Ectodermal cell (in vitro differentiated cells): ENCODE measurements at regions not wholly inside any gene's neighbourhood (a gene's known extent, or its start where the extent isn't known, plus 50 kb on each side); places are given as distances from the start of the nearest gene placed in this dataset.

Experiments used
- H3K27ac ChIP-seq: 2 replicates; pipeline ENCODE4 v1.7.0; 2013; ENCODE audit warnings: mild to moderate bottlenecking, low read depth, low read length; ENCODE audit not compliant: insufficient read depth, poor library complexity, severe bottlenecking
- H3K27me3 ChIP-seq: 2 replicates; pipeline ENCODE4 v1.7.0; 2013; ENCODE audit warnings: mild to moderate bottlenecking, low read length; ENCODE audit not compliant: insufficient read depth, control insufficient read depth, poor library complexity, severe bottlenecking
- H3K36me3 ChIP-seq: one replicate; pipeline ENCODE4 v1.7.0; 2013; ENCODE audit warnings: low read length; ENCODE audit not compliant: control insufficient read depth, insufficient read depth
- H3K4me1 ChIP-seq: one replicate; pipeline ENCODE4 v1.7.0; 2013; ENCODE audit warnings: low read length; ENCODE audit not compliant: control insufficient read depth, insufficient read depth
- H3K4me3 ChIP-seq: 2 replicates; pipeline ENCODE4 v1.7.0; 2013; ENCODE audit warnings: low read depth, low read length, control low read depth; ENCODE audit not compliant: insufficient read depth
- H3K9me3 ChIP-seq: 2 replicates; pipeline ENCODE4 v1.7.0; 2013; ENCODE audit warnings: mild to moderate bottlenecking, low read length, moderate library complexity; ENCODE audit not compliant: control insufficient read depth
- WGBS, 2 experiments: methylation state at CpG; one replicate each; pipeline ENCODE4 v1.1.7; 2013; ENCODE audit warnings: missing lambda C conversion rate in 2 of 2; 5-methylcytosine and 5-hydroxymethylcytosine counted together

DNA sequence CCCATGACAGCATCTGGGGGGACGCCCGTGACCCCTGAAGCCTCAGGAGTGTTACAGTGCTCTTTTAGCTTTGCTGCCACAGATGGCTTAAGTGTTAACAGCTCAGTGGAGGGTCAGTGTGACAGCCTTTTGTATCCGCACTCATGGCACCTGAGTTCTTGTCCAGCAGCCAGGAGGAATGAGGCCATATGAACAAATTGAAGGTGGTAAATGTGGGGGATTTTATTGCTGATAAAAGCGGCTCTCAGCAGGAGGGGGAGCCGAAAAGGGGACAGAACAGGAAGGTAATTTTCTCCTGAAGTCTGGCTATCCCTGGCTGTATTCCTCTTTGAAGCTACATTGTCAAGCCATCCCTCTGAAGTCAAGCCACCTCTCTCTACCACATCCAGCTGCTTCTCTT, 441.0 kb downstream of the RAPGEF2 start:
- 91 to 94% methylated on average over 5 of the region's 5 CpGs for WGBS, 2 experiments
- Histone ChIP-seq H3K9me3 (no peaks in the 10 kb centered on the region), H3K4me3 (no peak overlapping the region), H3K27ac (no peak overlapping the region), H3K4me1 (peaks cover 21% of the 10 kb centered on the region), H3K36me3 (no peaks in the 10 kb centered on the region), H3K27me3 (no peaks in the 10 kb centered on the region)

DNA sequence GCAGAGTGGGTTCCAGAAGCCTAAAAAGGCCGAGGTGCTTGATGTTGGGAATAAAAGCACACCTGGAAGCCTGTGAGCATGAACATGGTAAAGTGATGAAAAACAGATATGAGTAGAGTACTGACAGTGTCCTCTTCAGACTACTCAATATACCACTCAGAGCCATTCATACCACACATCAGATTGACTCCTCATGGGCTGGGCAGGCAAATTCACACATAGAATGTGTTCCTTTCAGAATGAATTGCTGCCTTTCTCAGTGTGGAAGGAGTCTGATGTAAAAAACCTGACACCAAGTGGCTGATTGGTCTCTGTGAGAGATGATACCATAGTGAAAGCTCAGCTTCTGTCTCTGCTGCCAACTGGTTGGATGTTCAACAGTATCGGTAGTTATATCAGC, 442.7 kb downstream of the RAPGEF2 start:
- no peak overlapping the region for H3K4me3 ChIP-seq
- no peak overlapping the region for H3K27ac ChIP-seq
- 87 to 94% methylated on average over 2 of the region's 2 CpGs for WGBS, 2 experiments
- no peaks in the 10 kb centered on the region for H3K36me3 ChIP-seq
- no peaks in the 10 kb centered on the region for H3K9me3 ChIP-seq
- H3K4me1 ChIP-seq = peaks cover 4% of the 10 kb centered on the region
- no peaks in the 10 kb centered on the region for H3K27me3 ChIP-seq

DNA sequence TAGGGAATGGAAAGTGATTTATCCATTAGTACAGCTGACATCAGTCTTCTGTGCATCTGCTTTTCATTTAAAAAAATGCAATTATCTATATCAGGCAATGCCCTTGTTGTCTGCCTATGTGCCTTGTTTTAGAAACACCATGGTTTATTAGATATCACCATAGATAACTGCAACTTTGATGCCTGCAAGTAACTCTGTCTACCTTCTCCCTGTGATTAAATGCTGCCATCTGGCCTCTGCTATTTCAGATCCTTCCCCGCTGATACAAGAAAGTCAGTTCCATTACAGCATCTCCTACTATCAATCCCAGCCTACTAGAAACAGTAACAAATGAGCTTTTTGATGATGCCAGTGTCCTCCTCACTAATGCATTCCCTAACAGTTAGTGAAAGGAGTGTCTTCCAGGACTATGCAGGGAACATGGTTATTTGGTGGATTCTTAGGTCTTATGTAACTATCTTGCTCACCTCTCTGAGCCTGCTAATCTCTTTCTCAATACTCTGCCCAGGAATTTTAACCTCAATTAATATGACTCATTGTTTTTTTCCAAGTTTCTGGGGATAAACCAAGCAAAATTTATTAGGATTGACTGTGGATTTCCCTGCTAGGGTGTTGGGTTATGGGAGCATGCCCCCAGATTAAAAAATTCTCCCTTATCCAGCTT, 444.9 kb downstream of the RAPGEF2 start:
- H3K4me1 ChIP-seq = no peaks in the 10 kb centered on the region
- no peaks in the 10 kb centered on the region for H3K9me3 ChIP-seq
- 96 to 100% methylated on average over 1 of the region's 1 CpG for WGBS, 2 experiments
- H3K36me3 ChIP-seq = no peaks in the 10 kb centered on the region
- no peak overlapping the region for H3K27ac ChIP-seq
- H3K4me3 ChIP-seq = no peak overlapping the region
- no peaks in the 10 kb centered on the region for H3K27me3 ChIP-seq

DNA sequence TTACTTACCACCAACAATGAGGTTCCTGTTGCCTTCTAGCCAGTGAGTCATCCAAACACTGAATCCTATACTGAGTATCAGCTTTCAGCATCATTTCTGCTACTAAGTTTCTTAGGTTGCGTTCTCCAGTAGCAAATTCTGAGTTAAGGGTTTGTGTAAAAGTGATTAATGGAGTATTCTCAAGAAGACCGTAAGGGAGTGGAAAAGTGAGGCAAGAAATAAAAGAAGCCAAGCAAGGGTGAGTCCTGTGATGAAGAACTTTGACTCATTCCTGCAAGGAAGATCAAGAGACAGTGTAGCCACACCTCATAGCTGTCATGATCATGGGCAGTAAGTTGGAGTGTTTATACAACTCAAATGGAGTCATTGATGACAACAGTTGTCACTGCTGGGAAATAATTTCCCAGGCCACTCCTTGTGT, 446.2 kb downstream of the RAPGEF2 start:
- H3K27ac ChIP-seq = no peak overlapping the region
- no peaks in the 10 kb centered on the region for H3K9me3 ChIP-seq
- no peaks in the 10 kb centered on the region for H3K36me3 ChIP-seq
- H3K27me3 ChIP-seq = no peaks in the 10 kb centered on the region
- no peaks in the 10 kb centered on the region for H3K4me1 ChIP-seq
- H3K4me3 ChIP-seq = no peak overlapping the region
- 98 to 99% methylated on average over 2 of the region's 2 CpGs for WGBS, 2 experiments

DNA sequence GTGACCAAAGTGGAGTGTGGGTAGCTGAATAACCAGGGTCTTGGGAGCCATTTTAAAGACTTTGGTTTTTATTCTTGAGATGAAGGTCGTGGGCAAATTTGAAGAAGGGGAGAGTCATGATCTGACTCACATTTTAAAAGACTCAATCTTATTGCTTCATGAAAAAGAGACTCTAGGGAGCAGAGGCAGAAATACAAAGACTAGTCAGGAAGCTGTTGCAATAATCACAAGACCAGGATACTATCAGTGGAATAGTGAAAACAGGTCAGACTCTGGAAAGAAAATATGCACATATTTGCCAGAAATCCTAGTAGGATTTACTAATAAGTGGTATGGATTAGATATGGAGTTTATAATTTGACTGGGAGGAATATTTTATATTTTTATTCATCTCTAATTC, 448.4 kb downstream of the RAPGEF2 start:
- Histone ChIP-seq H3K27me3 (no peaks in the 10 kb centered on the region), H3K36me3 (no peaks in the 10 kb centered on the region), H3K27ac (no peak overlapping the region), H3K4me1 (no peaks in the 10 kb centered on the region), H3K9me3 (no peaks in the 10 kb centered on the region), H3K4me3 (no peak overlapping the region)
- 86 to 100% methylated on average over 1 of the region's 1 CpG for WGBS, 2 experiments

DNA sequence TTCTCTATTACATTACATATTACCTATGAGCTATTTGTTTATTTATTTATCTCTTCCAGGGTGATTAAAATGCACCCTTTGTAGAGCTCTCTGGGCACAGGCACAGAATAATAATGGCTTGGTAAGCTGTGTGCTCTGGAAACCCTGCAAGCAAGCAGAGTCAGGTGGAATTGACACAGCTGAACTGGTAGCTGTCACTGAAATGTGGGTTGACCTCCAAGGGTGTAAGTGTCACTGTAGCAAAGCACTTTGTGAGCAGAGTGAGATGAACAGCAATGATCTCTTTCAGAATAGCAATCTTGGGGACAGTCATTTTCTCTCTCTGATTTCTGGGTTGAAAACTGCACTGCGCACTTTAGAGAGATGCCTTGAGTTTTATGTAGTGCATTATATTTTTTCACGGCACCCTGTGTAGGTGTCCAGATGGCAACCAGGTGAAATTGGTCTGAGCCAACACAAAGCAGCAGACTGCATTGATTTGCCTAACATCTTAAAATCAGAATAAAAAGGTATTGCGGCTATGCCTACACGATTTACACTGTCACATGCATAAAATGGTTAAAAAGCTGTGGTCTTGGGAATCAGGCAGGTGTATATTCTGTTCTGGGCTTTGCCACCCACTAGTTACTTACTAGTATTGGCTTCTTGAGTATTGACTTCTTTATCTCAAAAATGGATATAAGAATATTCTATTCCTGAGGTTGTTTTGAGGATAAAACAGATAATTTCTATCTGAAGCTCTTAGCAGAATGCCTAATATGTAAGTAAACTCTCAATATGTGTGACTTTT, 450.3 kb downstream of the RAPGEF2 start:
- H3K4me1 ChIP-seq = no peaks in the 10 kb centered on the region
- H3K27ac ChIP-seq = no peak overlapping the region
- no peak overlapping the region for H3K4me3 ChIP-seq
- no peaks in the 10 kb centered on the region for H3K9me3 ChIP-seq
- no peaks in the 10 kb centered on the region for H3K27me3 ChIP-seq
- whole genome bisulfite sequencing, 2 experiments = 91 to 94% methylated on average over 4 of the region's 4 CpGs
- no peaks in the 10 kb centered on the region for H3K36me3 ChIP-seq

DNA sequence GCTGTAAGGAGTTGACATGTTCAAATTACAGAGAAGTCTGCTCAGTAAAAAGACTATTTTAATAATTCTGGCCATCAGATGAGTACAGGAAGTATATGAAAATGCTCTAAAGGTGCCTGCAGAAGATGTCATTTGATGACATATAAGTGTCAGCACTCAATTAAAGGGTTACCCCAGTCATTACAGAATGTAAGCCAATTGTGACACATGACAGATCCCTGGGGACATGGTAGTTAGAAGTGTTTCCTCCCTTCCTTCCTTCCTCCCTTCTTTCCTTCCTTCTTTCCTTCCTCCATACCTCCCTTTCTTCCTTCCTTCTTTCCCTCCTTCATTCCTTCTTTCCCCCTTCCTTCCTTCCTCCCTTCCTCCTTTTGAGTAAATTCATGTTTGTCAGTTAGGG, 453.0 kb downstream of the RAPGEF2 start:
- Histone ChIP-seq H3K27me3 (no peaks in the 10 kb centered on the region), H3K9me3 (no peaks in the 10 kb centered on the region), H3K36me3 (no peaks in the 10 kb centered on the region), H3K4me1 (no peaks in the 10 kb centered on the region), H3K4me3 (no peak overlapping the region), H3K27ac (no peak overlapping the region)

DNA sequence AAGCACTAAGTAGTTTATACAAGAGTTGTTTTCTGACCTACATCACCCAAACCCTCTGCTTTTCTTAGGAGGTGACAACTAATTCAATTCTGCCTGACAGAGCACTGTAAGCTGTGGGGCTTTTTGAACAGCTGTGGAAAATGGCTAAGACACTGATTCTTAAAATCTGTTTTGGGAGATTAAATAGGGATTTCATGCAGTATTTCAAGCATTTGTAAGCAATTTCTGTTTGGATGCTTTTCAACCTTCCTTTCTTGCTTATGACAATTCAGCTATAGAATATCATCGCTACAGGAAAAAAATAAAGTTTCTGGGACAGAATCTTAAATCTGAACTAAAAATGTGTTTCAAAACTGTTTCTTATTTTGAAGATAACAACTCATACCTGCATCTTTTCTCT, 459.5 kb downstream of the RAPGEF2 start:
- Histone ChIP-seq H3K4me3 (no peak overlapping the region), H3K9me3 (no peaks in the 10 kb centered on the region), H3K4me1 (no peaks in the 10 kb centered on the region), H3K27me3 (no peaks in the 10 kb centered on the region), H3K27ac (no peak overlapping the region), H3K36me3 (no peaks in the 10 kb centered on the region)
- 100% methylated on average over 1 of the region's 1 CpG; no CpG with 5 or more reads in 1 of the 2 experiments for WGBS, 2 experiments

DNA sequence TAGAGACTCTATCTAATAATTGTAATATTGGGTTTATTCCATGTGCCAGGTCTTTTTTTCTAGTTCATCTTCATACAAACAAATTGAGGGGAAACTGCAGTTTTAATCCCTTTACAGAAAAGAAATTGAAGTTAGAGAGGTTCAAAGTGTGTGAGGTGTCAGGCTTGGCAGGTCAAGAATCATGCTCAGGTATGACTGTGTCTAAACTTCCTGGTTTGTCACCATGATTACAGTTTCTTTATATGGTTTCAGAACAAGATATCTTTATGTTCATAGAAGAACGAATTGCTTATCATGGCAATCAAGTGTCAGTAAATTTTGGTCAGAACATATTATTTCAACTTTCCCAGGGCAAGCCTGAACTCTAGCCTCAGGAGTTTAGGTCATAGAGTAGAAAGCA, 460.4 kb downstream of the RAPGEF2 start:
- no peaks in the 10 kb centered on the region for H3K4me1 ChIP-seq
- no peak overlapping the region for H3K4me3 ChIP-seq
- H3K36me3 ChIP-seq = no peaks in the 10 kb centered on the region
- no peak overlapping the region for H3K27ac ChIP-seq
- 60 to 94% methylated on average over 1 of the region's 1 CpG for WGBS, 2 experiments
- no peaks in the 10 kb centered on the region for H3K9me3 ChIP-seq
- H3K27me3 ChIP-seq = no peaks in the 10 kb centered on the region

DNA sequence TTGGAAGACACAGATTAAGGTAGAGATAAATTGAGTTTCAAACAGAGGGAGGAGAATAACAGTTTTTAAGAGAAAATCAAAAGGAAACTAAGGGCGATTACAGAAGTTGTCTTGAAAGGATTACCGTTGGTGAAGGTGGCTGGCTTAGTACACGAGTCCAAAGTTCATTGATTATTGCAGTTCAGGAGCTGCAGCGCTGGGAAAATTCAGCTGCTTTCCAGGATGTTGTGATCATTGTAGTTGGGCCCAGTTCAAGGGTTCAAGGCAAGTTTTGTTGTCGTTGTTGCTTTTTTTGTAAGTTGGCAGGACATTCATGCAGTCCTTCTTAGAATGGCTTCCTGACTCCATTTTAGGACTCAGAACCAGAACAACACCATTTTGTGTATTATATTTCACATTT, 461.7 kb downstream of the RAPGEF2 start:
- H3K4me3 ChIP-seq = no peak overlapping the region
- H3K27me3 ChIP-seq = no peaks in the 10 kb centered on the region

More for the DNA sequence above, 461.7 kb downstream of the RAPGEF2 start:
- Histone ChIP-seq H3K36me3 (no peaks in the 10 kb centered on the region), H3K4me1 (no peaks in the 10 kb centered on the region), H3K27ac (no peak overlapping the region), H3K9me3 (no peaks in the 10 kb centered on the region)
- 96% methylated on average over 5 of the region's 5 CpGs for WGBS, 2 experiments
